T-helper 17 cell (primary cell): ENCODE measurements at regions not wholly inside any gene's neighbourhood (a gene's known extent, or its start where the extent isn't known, plus 50 kb on each side); places are given as distances from the start of the nearest gene placed in this dataset.

Experiments used
- ATAC-seq: fragments of 150-1000 bp; cut with Tn5 transposase; 2 replicates; pipeline ENCODE4 v1.10.0; 2021; ENCODE audit warnings: mild to moderate bottlenecking, moderate library complexity
- DNase-seq, 3 donors: peaks; one replicate each; pipeline versions ENCODE4 v3.0.0 to v3.0.0-alpha.2; 2020 to 2021
- H3K9me3 ChIP-seq: one replicate; pipeline ENCODE4 v1.7.0; 2013; ENCODE audit warnings: low read length, mild to moderate bottlenecking; ENCODE audit not compliant: control insufficient read depth, poor library complexity, severe bottlenecking
- H3K27ac Mint-ChIP-seq: one replicate; pipeline ENCODE4 v1.8.0; 2022; ENCODE audit warnings: mild to moderate bottlenecking, moderate library complexity, mixed read lengths
- H3K27me3 Mint-ChIP-seq: one replicate; pipeline ENCODE4 v1.8.0; 2022; ENCODE audit warnings: mixed read lengths
- H3K36me3 Mint-ChIP-seq: one replicate; pipeline ENCODE4 v1.8.0; 2022; ENCODE audit warnings: low read depth, mixed read lengths
- H3K4me1 Mint-ChIP-seq: one replicate; pipeline ENCODE4 v1.8.0; 2022; ENCODE audit warnings: mild to moderate bottlenecking, mixed read lengths
- H3K4me3 Mint-ChIP-seq: one replicate; pipeline ENCODE4 v1.8.0; 2022; ENCODE audit warnings: mild to moderate bottlenecking, moderate library complexity, mixed read lengths

- H3K4me1 Mint-ChIP-seq = peaks cover 3% of the 10 kb centered on the region
- H3K4me3 Mint-ChIP-seq = no peak overlapping the region
- DNase-seq = no peak
- H3K27me3 Mint-ChIP-seq = peaks cover 31% of the 10 kb centered on the region
- ATAC-seq = no peak
- H3K9me3 ChIP-seq = no peaks in the 10 kb centered on the region
- peaks cover 4% of the 10 kb centered on the region for H3K36me3 Mint-ChIP-seq
- no peak overlapping the region for H3K27ac Mint-ChIP-seq
These were observed 1322.2 kb downstream of the TBC1D22A start for GRCh38 chr22:48084729-48085050.

DNA sequence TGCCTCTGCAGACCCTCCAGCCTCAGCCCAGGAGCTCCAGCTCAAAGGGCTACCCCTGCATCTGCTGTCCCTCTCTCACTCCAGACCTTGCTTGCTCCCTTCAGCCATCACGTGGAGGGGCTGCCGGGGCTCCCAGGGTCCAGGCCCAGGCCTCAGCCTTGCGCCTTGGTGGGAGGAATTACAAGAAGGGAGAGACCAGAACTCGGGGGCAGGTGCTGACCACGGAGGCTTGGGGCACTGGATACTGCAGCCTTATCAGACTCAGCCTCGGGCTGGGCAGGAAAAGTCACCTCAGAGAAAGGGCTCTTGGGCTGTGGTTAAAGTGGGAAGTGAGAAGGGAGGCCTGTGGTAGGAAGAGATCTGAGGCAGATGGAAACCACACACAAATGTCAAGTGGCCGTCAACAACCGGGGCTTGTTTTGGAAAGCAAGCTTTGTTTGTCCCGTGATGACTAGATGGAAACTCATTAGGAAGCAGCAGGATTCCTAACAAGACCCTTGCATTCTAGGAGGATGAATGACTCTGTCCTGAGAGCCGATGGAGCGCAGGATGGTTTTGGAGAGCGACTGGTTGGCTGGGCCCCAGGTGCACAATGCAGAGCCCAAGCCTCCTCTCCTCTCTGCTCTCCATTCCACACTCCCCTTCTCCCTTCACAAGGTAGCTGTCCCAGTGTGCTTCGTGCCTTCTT lies 1321.7 kb downstream of the TBC1D22A start:
- no peaks in the 10 kb centered on the region for H3K9me3 ChIP-seq
- Mint-ChIP-seq H3K36me3 (peaks cover 3% of the 10 kb centered on the region), H3K27ac (no peak overlapping the region), H3K4me1 (peaks cover 6% of the 10 kb centered on the region), H3K4me3 (no peak overlapping the region), H3K27me3 (peaks cover 34% of the 10 kb centered on the region)
- no peak for DNase-seq
- no peak for ATAC-seq

DNA sequence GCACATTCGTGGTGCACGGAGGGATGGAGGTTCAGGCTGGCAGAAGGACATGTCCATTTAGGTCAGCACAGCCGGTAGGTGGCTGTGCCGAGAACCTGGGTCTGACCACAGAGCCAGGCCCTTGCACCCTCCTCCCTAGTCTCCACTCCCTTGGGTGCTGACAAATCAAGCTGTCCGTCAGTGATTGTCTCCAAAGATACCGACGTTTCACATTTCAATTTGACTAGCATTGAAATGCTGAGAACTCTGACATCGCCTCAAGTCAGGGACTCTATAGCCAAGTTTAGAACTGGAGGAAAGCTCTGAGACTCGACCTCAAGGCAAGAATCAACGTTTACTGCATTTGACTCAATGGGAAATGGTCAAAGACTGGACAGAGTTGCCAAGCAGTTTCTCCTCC lies 1321.1 kb downstream of the TBC1D22A start:
- H3K27me3 Mint-ChIP-seq = peaks cover 41% of the 10 kb centered on the region
- H3K4me3 Mint-ChIP-seq = no peak overlapping the region
- H3K4me1 Mint-ChIP-seq = peaks cover 6% of the 10 kb centered on the region
- no peak for ATAC-seq
- no peak for DNase-seq
- no peak overlapping the region for H3K27ac Mint-ChIP-seq
- no peaks in the 10 kb centered on the region for H3K9me3 ChIP-seq
- peaks cover 3% of the 10 kb centered on the region for H3K36me3 Mint-ChIP-seq

DNA sequence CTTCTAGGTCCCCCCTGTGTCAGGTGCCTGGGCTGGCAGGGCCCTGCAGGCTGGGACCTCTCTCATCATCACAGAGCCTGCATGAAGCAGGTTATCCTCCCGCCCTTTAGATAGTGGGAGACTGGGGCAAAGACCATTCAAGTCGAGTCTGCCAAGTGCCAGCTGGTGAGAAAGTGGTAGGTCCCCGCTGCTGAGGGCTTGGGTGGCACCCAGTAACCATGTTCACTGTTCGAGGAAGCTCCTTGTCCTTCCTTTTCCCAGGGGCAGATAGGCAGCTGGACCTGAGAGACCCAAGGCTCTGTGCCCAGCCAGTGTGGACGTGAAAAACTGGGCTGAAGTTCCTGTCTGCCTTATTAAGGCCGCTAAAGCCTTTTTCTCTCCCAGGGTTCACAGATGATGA lies 1319.8 kb downstream of the TBC1D22A start:
- H3K9me3 ChIP-seq = no peaks in the 10 kb centered on the region
- Mint-ChIP-seq H3K4me1 (peaks cover 6% of the 10 kb centered on the region), H3K4me3 (no peak overlapping the region), H3K36me3 (peaks cover 3% of the 10 kb centered on the region), H3K27me3 (peaks cover 51% of the 10 kb centered on the region), H3K27ac (no peak overlapping the region)
- ATAC-seq (no peak), DNase-seq (no peak)

DNA sequence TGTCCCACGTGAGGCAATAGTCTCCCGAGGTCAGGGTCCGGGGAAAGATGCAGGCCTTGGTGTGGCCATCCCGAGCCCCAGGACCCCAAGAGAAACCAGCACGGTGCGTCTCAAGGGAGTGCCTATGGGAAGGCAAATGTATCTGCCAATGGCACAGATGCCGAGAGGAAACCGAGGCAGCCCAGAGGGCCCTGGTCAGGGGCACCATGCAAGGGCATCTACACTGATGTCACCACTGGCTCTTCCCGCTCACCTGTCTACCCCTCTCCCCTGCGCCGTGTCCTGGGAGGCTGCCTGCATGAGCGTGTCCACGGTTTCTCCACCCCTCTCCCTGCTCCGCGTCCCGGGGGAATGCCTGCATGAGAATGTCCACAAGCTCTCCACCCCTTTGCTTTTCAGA lies 1318.8 kb downstream of the TBC1D22A start:
- H3K27me3 Mint-ChIP-seq = peaks cover 61% of the 10 kb centered on the region

GRCh38 chr22:48080316-48081165 lies 1318.1 kb downstream of the TBC1D22A start:
- no peak for ATAC-seq
- H3K9me3 ChIP-seq = no peaks in the 10 kb centered on the region
- peaks cover 3% of the 10 kb centered on the region for H3K36me3 Mint-ChIP-seq
- no peak overlapping the region for H3K27ac Mint-ChIP-seq
- H3K4me3 Mint-ChIP-seq = no peak overlapping the region
- DNase-seq = no peak
- H3K27me3 Mint-ChIP-seq = peaks cover 62% of the 10 kb centered on the region
- H3K4me1 Mint-ChIP-seq = peaks cover 5% of the 10 kb centered on the region

More for the DNA sequence above, 1318.8 kb downstream of the TBC1D22A start:
- ATAC-seq = no peak
- Mint-ChIP-seq H3K4me3 (no peak overlapping the region), H3K36me3 (peaks cover 3% of the 10 kb centered on the region), H3K4me1 (peaks cover 6% of the 10 kb centered on the region), H3K27ac (no peak overlapping the region)
- no peaks in the 10 kb centered on the region for H3K9me3 ChIP-seq
- DNase-seq = no peak

DNA sequence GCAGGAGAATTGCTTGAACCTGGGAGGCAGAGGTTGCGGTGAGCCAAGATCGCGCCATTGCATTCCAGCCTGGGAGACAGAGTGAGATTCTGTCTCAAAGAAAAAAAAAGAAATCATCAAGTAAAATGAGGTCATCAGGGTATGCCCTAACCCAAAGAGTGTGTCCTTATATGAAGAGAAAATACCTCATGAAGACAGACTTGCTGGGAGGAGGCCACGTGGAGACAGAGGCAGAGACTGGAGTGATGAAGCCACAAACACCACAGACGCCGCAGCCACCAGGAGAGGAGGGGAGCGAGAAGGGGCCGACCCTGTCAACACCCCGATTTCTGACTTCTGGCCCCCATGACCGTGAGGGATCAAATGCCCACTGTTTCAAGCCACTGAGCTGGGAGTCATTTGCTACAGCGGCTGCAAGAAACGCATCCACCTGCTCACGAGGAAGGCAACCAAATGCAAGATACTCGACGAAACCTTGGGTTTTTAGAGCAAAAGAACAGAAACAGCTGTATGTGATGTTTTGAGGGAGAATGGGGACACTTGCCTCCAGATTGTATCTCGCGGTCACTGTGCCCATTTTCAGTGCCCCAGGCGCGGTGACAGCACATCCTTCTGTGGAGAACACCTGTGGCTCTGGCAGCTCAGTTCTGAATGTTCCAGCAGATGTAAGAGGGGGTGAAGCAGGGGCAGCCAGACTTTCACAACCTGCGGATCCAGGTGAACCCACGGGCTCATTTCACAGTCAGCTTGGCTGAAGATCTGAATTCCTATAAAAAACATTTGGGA lies 1317.2 kb downstream of the TBC1D22A start:
- no peak overlapping the region for H3K27ac Mint-ChIP-seq
- DNase-seq = no peak
- no peak overlapping the region for H3K4me3 Mint-ChIP-seq
- H3K27me3 Mint-ChIP-seq = peaks cover 63% of the 10 kb centered on the region
- ATAC-seq = no peak
- no peaks in the 10 kb centered on the region for H3K9me3 ChIP-seq
- H3K4me1 Mint-ChIP-seq = peaks cover 4% of the 10 kb centered on the region
- H3K36me3 Mint-ChIP-seq = no peaks in the 10 kb centered on the region

GRCh38 chr22:48078825-48079224 lies 1316.4 kb downstream of the TBC1D22A start:
- H3K4me1 Mint-ChIP-seq = peaks cover 6% of the 10 kb centered on the region
- no peaks in the 10 kb centered on the region for H3K36me3 Mint-ChIP-seq
- ATAC-seq (no peak), DNase-seq (no peak)
- H3K27ac Mint-ChIP-seq = no peak overlapping the region
- H3K9me3 ChIP-seq = no peaks in the 10 kb centered on the region
- H3K4me3 Mint-ChIP-seq = no peak overlapping the region
- H3K27me3 Mint-ChIP-seq = peaks cover 62% of the 10 kb centered on the region

DNA sequence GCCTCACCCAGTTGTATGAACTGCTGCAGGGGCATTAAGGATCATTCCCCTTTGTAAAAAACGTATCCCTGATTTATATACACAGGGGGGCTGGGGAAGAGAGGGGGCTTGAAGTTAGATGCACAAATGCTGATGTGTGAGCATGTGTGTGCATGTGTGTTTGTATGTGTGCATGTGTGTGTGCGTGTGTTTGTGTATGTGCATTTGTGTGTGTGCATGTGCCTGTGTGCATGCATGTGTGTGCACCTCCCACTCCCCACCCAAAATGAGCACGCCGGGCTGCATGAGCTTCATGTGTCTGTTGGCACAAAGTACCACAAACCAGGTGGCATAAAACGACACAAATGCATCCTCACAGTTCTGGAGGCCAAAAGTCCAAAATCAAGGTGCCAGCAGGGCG lies 1315.2 kb downstream of the TBC1D22A start:
- Mint-ChIP-seq H3K4me1 (peaks cover 6% of the 10 kb centered on the region), H3K27ac (no peak overlapping the region), H3K4me3 (no peak overlapping the region), H3K36me3 (no peaks in the 10 kb centered on the region), H3K27me3 (peaks cover 55% of the 10 kb centered on the region)
- DNase-seq (no peak), ATAC-seq (no peak)
- no peaks in the 10 kb centered on the region for H3K9me3 ChIP-seq

GRCh38 chr22:48076008-48076407 lies 1313.6 kb downstream of the TBC1D22A start:
- Mint-ChIP-seq H3K36me3 (no peaks in the 10 kb centered on the region), H3K27me3 (peaks cover 55% of the 10 kb centered on the region), H3K4me3 (no peak overlapping the region), H3K4me1 (peaks cover 6% of the 10 kb centered on the region), H3K27ac (no peak overlapping the region)
- DNase-seq = no peak
- no peaks in the 10 kb centered on the region for H3K9me3 ChIP-seq
- ATAC-seq = no peak

GRCh38 chr22:48075604-48076003 lies 1313.2 kb downstream of the TBC1D22A start:
- no peak overlapping the region for H3K4me3 Mint-ChIP-seq
- H3K27ac Mint-ChIP-seq = no peak overlapping the region
- peaks cover 6% of the 10 kb centered on the region for H3K4me1 Mint-ChIP-seq
- ATAC-seq (no peak), DNase-seq (no peak)
- H3K27me3 Mint-ChIP-seq = peaks cover 55% of the 10 kb centered on the region
- H3K36me3 Mint-ChIP-seq = no peaks in the 10 kb centered on the region
- no peaks in the 10 kb centered on the region for H3K9me3 ChIP-seq

DNA sequence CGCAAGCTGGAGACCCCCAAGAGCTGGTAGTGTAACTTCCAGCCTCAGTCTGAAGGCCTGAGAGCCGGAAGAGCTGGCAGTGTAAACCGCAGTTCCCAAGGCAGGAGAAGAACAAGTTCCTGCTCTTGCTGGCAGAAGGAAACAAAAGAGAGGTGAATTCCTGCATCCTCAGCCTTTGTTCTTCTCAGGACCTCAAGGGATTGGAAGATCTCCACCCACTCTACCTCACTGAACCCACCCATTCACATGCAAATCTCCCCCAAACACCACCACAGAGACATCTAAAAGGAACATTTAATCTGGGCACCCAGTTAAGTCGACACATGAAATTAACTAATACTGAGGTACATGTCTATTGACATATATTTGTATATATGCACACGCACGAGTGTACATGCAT lies 1310.3 kb downstream of the TBC1D22A start:
- Mint-ChIP-seq H3K4me3 (no peak overlapping the region), H3K4me1 (peaks cover 2% of the 10 kb centered on the region), H3K27ac (no peak overlapping the region), H3K27me3 (peaks cover 33% of the 10 kb centered on the region), H3K36me3 (no peaks in the 10 kb centered on the region)
- H3K9me3 ChIP-seq = no peaks in the 10 kb centered on the region
- DNase-seq (no peak), ATAC-seq (no peak)

- ATAC-seq = no peak
- no peak overlapping the region for H3K4me3 Mint-ChIP-seq
- peaks cover 2% of the 10 kb centered on the region for H3K4me1 Mint-ChIP-seq
- H3K27me3 Mint-ChIP-seq = peaks cover 26% of the 10 kb centered on the region
- no peaks in the 10 kb centered on the region for H3K36me3 Mint-ChIP-seq
- no peak overlapping the region for H3K27ac Mint-ChIP-seq
- H3K9me3 ChIP-seq = no peaks in the 10 kb centered on the region
- no peak for DNase-seq
These were observed 1309.4 kb downstream of the TBC1D22A start for GRCh38 chr22:48071828-48072227.
